OCI-LY3 (cell line): ENCODE measurements at regions not wholly inside any gene's neighbourhood (a gene's known extent, or its start where the extent isn't known, plus 50 kb on each side); places are given as distances from the start of the nearest gene placed in this dataset.
"Not testable (repeated sequence)": the region's sequence is repeated elsewhere in the genome, so short reads cannot be mapped to it uniquely, and the experiment has no call there.

Experiments
- H2AFZ ChIP-seq: fragments of 200-600, 300-600 bp; shearing (Covaris generic); 2 replicates; pipeline ENCODE4 v1.6.0; 2014; ENCODE audit warnings: antibody characterized with exemption, low read depth, low read length
- H3K27ac ChIP-seq: fragments of 200-600, 300-600 bp; sonication (generic); 2 replicates; pipeline ENCODE4 v1.5.1; 2014; ENCODE audit warnings: mild to moderate bottlenecking, low read length, moderate library complexity, mixed read lengths
- H3K27me3 ChIP-seq: fragments of 200-600, 300-600 bp; sonication (generic); 2 replicates; pipeline ENCODE4 v1.6.1; 2014; ENCODE audit warnings: low read depth, low read length, mixed read lengths
- H3K36me3 ChIP-seq: fragments of 200-600, 300-600 bp; sonication (generic); replicated peaks from 2 replicates; pipeline ENCODE3; 2014; ENCODE audit warnings: low read depth, low read length, mixed read lengths
- H3K4me1 ChIP-seq: fragments of 300-600, 200-600 bp; sonication (generic); 2 replicates; pipeline ENCODE4 v1.6.1; 2014; ENCODE audit warnings: low read length, mixed read lengths
- H3K4me2 ChIP-seq: fragments of 200-600, 300-600 bp; sonication (generic); 2 replicates; pipeline ENCODE4 v1.6.1; 2014; ENCODE audit warnings: low read length, mixed read lengths
- H3K4me3 ChIP-seq: fragments of 300-600, 200-600 bp; sonication (generic); 2 replicates; pipeline ENCODE4 v1.5.1; 2014; ENCODE audit warnings: antibody characterized with exemption, mild to moderate bottlenecking, low read length, moderate library complexity
- H3K79me2 ChIP-seq: fragments of 300-600, 200-600 bp; shearing (Covaris generic); 2 replicates; pipeline ENCODE4 v1.6.1; 2014; ENCODE audit warnings: mild to moderate bottlenecking, low read length, mixed read lengths
- H3K9ac ChIP-seq: fragments of 300-600, 200-600 bp; shearing (Covaris generic); 2 replicates; pipeline ENCODE4 v1.6.0; 2014; ENCODE audit warnings: mild to moderate bottlenecking, low read length, moderate library complexity
- H3K9me3 ChIP-seq: fragments of 200-600, 300-600 bp; shearing (Covaris generic); 2 replicates; pipeline ENCODE4 v1.6.1; 2014; ENCODE audit warnings: low read length, mixed read lengths; ENCODE audit not compliant: insufficient read depth
- H4K20me1 ChIP-seq: fragments of 200-600, 300-600 bp; sonication (generic); 2 replicates; pipeline ENCODE4 v1.6.1; 2016; ENCODE audit warnings: low read length, mixed read lengths; ENCODE audit not compliant: insufficient read depth
- CTCF ChIP-seq: fragments of 200-600, 300-600 bp; sonication (generic); IDR thresholded peaks from 2 replicates; pipeline ENCODE4 v1.5.1; 2014; ENCODE audit warnings: antibody characterized with exemption, low read length, low read depth
- EZH2phosphoT487 ChIP-seq: fragments of 200-600 bp; shearing (Covaris generic); IDR thresholded peaks from 2 replicates; pipeline ENCODE4 v1.6.1; 2018; ENCODE audit warnings: antibody characterized with exemption, mixed run types, low read depth

- no peaks in the 10 kb centered on the region for H3K27me3 ChIP-seq
- H3K79me2 ChIP-seq, result no peaks in the 10 kb centered on the region
- H3K27ac ChIP-seq, result no peak overlapping the region
- no peak overlapping the region for H3K9ac ChIP-seq
- no peak overlapping the region for H3K4me2 ChIP-seq
- H3K36me3 ChIP-seq, result no peaks in the 10 kb centered on the region
- no peak for TF ChIP-seq CTCF
- H3K4me3 ChIP-seq, result no peak overlapping the region
- H2AFZ ChIP-seq, result no peak overlapping the region
- no peaks in the 10 kb centered on the region for H3K4me1 ChIP-seq
- no peaks in the 10 kb centered on the region for H4K20me1 ChIP-seq
- no peaks in the 10 kb centered on the region for H3K9me3 ChIP-seq
These were observed 186.3 kb upstream of the KCTD7 start for GRCh38 chr7:66442385-66442784.

GRCh38 chr7:66443946-66444345, 184.7 kb upstream of the KCTD7 start:
- Histone ChIP-seq H3K27me3 (no peaks in the 10 kb centered on the region), H3K4me2 (no peak overlapping the region), H3K36me3 (no peaks in the 10 kb centered on the region), H3K79me2 (no peaks in the 10 kb centered on the region), H3K4me1 (no peaks in the 10 kb centered on the region), H3K27ac (no peak overlapping the region), H3K9me3 (no peaks in the 10 kb centered on the region), H3K4me3 (no peak overlapping the region), H2AFZ (no peak overlapping the region), H4K20me1 (no peaks in the 10 kb centered on the region), H3K9ac (no peak overlapping the region)
- TF ChIP-seq EZH2phosphoT487 (no peak), CTCF (no peak)

- not testable (repeated sequence) for H2AFZ ChIP-seq, H3K27me3 ChIP-seq, H3K36me3 ChIP-seq, H4K20me1 ChIP-seq, H3K79me2 ChIP-seq, H3K4me1 ChIP-seq, H3K9ac ChIP-seq, H3K27ac ChIP-seq, H3K9me3 ChIP-seq, H3K4me2 ChIP-seq, H3K4me3 ChIP-seq
These were observed 181.7 kb upstream of the KCTD7 start for GRCh38 chr7:66447007-66447406.

GRCh38 chr7:66450814-66451213, 177.9 kb upstream of the KCTD7 start:
- not testable (repeated sequence) for H3K4me1 ChIP-seq, H3K27ac ChIP-seq, H3K79me2 ChIP-seq, H3K9me3 ChIP-seq, H3K4me2 ChIP-seq, H3K9ac ChIP-seq, H2AFZ ChIP-seq, H3K27me3 ChIP-seq, H3K4me3 ChIP-seq, H4K20me1 ChIP-seq, H3K36me3 ChIP-seq

- not testable (repeated sequence) for H3K4me2 ChIP-seq
These were observed 177.0 kb upstream of the KCTD7 start for GRCh38 chr7:66451713-66452112.

GRCh38 chr7:66452165-66452564, 176.5 kb upstream of the KCTD7 start:
- Histone ChIP-seq H3K4me2 (no peak overlapping the region), H3K9me3 (no peaks in the 10 kb centered on the region), H3K4me3 (no peak overlapping the region), H3K27ac (no peak overlapping the region), H4K20me1 (no peaks in the 10 kb centered on the region), H3K9ac (no peak overlapping the region), H3K4me1 (no peaks in the 10 kb centered on the region), H3K79me2 (no peaks in the 10 kb centered on the region), H2AFZ (no peak overlapping the region), H3K27me3 (no peaks in the 10 kb centered on the region), H3K36me3 (no peaks in the 10 kb centered on the region)
- TF ChIP-seq EZH2phosphoT487 (no peak), CTCF (no peak)

More at GRCh38 chr7:66451713-66452112, 177.0 kb upstream of the KCTD7 start:
- not testable (repeated sequence) for H3K9me3 ChIP-seq, H3K4me3 ChIP-seq, H3K27me3 ChIP-seq, H4K20me1 ChIP-seq, H3K36me3 ChIP-seq, H3K4me1 ChIP-seq, H3K79me2 ChIP-seq, H3K9ac ChIP-seq, H3K27ac ChIP-seq, H2AFZ ChIP-seq
